Endodermal cell (in vitro differentiated cells): ENCODE measurements at regions not wholly inside any gene's neighbourhood (a gene's known extent, or its start where the extent isn't known, plus 50 kb on each side); places are given as distances from the start of the nearest gene placed in this dataset.
A peak's percentile ranks its signal among the peaks of the same experiment; 100 is the strongest.

ENCODE experiments used
- DNase-seq: peaks from one replicate; pipeline ENCODE4 v3.0.0-alpha.2; 2017
- H3K27ac ChIP-seq: 2 replicates; pipeline ENCODE4 v1.5.1; 2013; ENCODE audit warnings: mild to moderate bottlenecking, low read depth, low read length, moderate library complexity
- H3K27me3 ChIP-seq: 2 replicates; pipeline ENCODE4 v1.6.1; 2013; ENCODE audit warnings: mild to moderate bottlenecking, low read length, moderate library complexity; ENCODE audit not compliant: insufficient read depth, control insufficient read depth, poor library complexity, severe bottlenecking
- H3K36me3 ChIP-seq: 2 replicates; pipeline ENCODE4 v1.7.0; 2013; ENCODE audit warnings: mild to moderate bottlenecking, low read length, moderate library complexity; ENCODE audit not compliant: control insufficient read depth, insufficient read depth
- H3K4me1 ChIP-seq: one replicate; pipeline ENCODE4 v1.7.0; 2013; ENCODE audit warnings: low read length; ENCODE audit not compliant: control insufficient read depth, insufficient read depth
- H3K4me3 ChIP-seq: 2 replicates; pipeline ENCODE4 v1.5.1; 2013; ENCODE audit warnings: mild to moderate bottlenecking, low read length, moderate library complexity
- H3K9ac ChIP-seq: 2 replicates; pipeline ENCODE4 v1.6.1; 2013; ENCODE audit warnings: mild to moderate bottlenecking, low read length, moderate library complexity; ENCODE audit not compliant: poor library complexity, severe bottlenecking; ENCODE audit errors: extremely low read depth
- H3K9me3 ChIP-seq: 2 replicates; pipeline ENCODE4 v1.6.1; 2013; ENCODE audit warnings: mild to moderate bottlenecking, low read length, moderate library complexity; ENCODE audit not compliant: control insufficient read depth
- H3K27ac Mint-ChIP-seq: 2 replicates; pipeline ENCODE4 v1.8.0; 2020; ENCODE audit warnings: mixed read lengths
- H3K27me3 Mint-ChIP-seq: 2 replicates; pipeline ENCODE4 v1.8.0; 2021; ENCODE audit warnings: mild to moderate bottlenecking, mixed read lengths; ENCODE audit not compliant: insufficient read depth
- H3K36me3 Mint-ChIP-seq: 2 replicates; pipeline ENCODE4 v1.8.0; 2020; ENCODE audit warnings: low read depth, mixed read lengths
- H3K4me1 Mint-ChIP-seq: 2 replicates; pipeline ENCODE4 v1.8.0; 2020; ENCODE audit warnings: mixed read lengths
- H3K4me3 Mint-ChIP-seq: 2 replicates; pipeline ENCODE4 v1.8.0; 2020; ENCODE audit warnings: mild to moderate bottlenecking, moderate library complexity, mixed read lengths
- H3K9me3 Mint-ChIP-seq: 2 replicates; pipeline ENCODE4 v1.8.0; 2020; ENCODE audit warnings: mild to moderate bottlenecking, mixed read lengths
- CTCF ChIP-seq: fragments of 200-600 bp; sonication (generic); conservative IDR thresholded peaks from 2 replicates; pipeline ENCODE4 v1.5.0; 2021; ENCODE audit warnings: antibody characterized with exemption, mild to moderate bottlenecking
- WGBS, 2 experiments: methylation state at CpG; one replicate each; pipeline versions ENCODE4 v1.1.5 to v1.1.7; 2013; ENCODE audit warnings: missing lambda C conversion rate in 2 of 2, mixed read lengths in 1 of 2; ENCODE audit not compliant: insufficient coverage in 1 of 2, insufficient read length in 1 of 2; 5-methylcytosine and 5-hydroxymethylcytosine counted together

GRCh38 chr9:107999011-107999410, 509.4 kb upstream of the KLF4 start:
- peak; percentile 72 for DNase-seq
- H3K9me3 ChIP-seq = no peaks in the 10 kb centered on the region
- WGBS, 2 experiments = 46 to 55% methylated on average over 4 to 5 of the region's 5 CpGs

GRCh38 chr9:107994648-107995047, 505.1 kb upstream of the KLF4 start:
- Mint-ChIP-seq H3K4me1 (peaks cover 4% of the 10 kb centered on the region), H3K27me3 (peaks cover 21% of the 10 kb centered on the region), H3K9me3 (no peaks in the 10 kb centered on the region), H3K4me3 (no peak overlapping the region), H3K27ac (no peak overlapping the region), H3K36me3 (no peaks in the 10 kb centered on the region)
- H3K9ac ChIP-seq = no peak overlapping the region
- H3K4me1 ChIP-seq = no peaks in the 10 kb centered on the region
- no peak for TF ChIP-seq CTCF
- H3K27me3 ChIP-seq = no peaks in the 10 kb centered on the region
- H3K36me3 ChIP-seq = no peaks in the 10 kb centered on the region
- no peak overlapping the region for H3K4me3 ChIP-seq
- no peaks in the 10 kb centered on the region for H3K9me3 ChIP-seq
- 91% methylated on average over 2 of the region's 2 CpGs; no CpG with 5 or more reads in 1 of the 2 experiments for WGBS, 2 experiments
- no peak for DNase-seq
- no peak overlapping the region for H3K27ac ChIP-seq

More at GRCh38 chr9:107999011-107999410, 509.4 kb upstream of the KLF4 start:
- Histone ChIP-seq H3K27ac (no peak overlapping the region), H3K27me3 (peaks cover 27% of the 10 kb centered on the region), H3K4me1 (no peaks in the 10 kb centered on the region), H3K36me3 (no peaks in the 10 kb centered on the region), H3K9ac (no peak overlapping the region), H3K4me3 (no peak overlapping the region)
- no peak for TF ChIP-seq CTCF
- H3K4me1 Mint-ChIP-seq = peaks cover 4% of the 10 kb centered on the region
- peaks cover 34% of the 10 kb centered on the region for H3K27me3 Mint-ChIP-seq
- H3K27ac Mint-ChIP-seq = no peak overlapping the region
- no peaks in the 10 kb centered on the region for H3K36me3 Mint-ChIP-seq
- no peak overlapping the region for H3K4me3 Mint-ChIP-seq
- H3K9me3 Mint-ChIP-seq = no peaks in the 10 kb centered on the region

- H3K4me1 ChIP-seq = no peaks in the 10 kb centered on the region
- peaks cover 26% of the 10 kb centered on the region for H3K27me3 Mint-ChIP-seq
- H3K36me3 ChIP-seq = no peaks in the 10 kb centered on the region
- H3K9ac ChIP-seq = no peak overlapping the region
- DNase-seq = no peak
- no peaks in the 10 kb centered on the region for H3K9me3 Mint-ChIP-seq
- TF ChIP-seq CTCF = no peak
- no peaks in the 10 kb centered on the region for H3K9me3 ChIP-seq
- H3K27me3 ChIP-seq = no peaks in the 10 kb centered on the region
- H3K36me3 Mint-ChIP-seq = no peaks in the 10 kb centered on the region
- H3K4me1 Mint-ChIP-seq = no peaks in the 10 kb centered on the region
- no peak overlapping the region for H3K27ac Mint-ChIP-seq
- 89% methylated on average over 1 of the region's 2 CpGs; no CpG with 5 or more reads in 1 of the 2 experiments for WGBS, 2 experiments
- no peak overlapping the region for H3K27ac ChIP-seq
- no peak overlapping the region for H3K4me3 Mint-ChIP-seq
- H3K4me3 ChIP-seq = no peak overlapping the region
Measured at GRCh38 chr9:107992271-107992670, 502.7 kb upstream of the KLF4 start.
